Ishikawa (cell line): ENCODE measurements at regions not wholly inside any gene's neighbourhood (a gene's known extent, or its start where the extent isn't known, plus 50 kb on each side); places are given as distances from the start of the nearest gene placed in this dataset.

Experiments used
- CEBPB ChIP-seq: IDR thresholded peaks from 2 replicates; pipeline ENCODE4 v1.6.1; 2012
- CREB1 ChIP-seq: IDR thresholded peaks from 2 replicates; pipeline ENCODE4 v1.6.1; 2012; ENCODE audit warnings: low read depth
- EGR1 ChIP-seq: IDR thresholded peaks from 2 replicates; pipeline ENCODE4 v1.6.1; 2012
- EP300 ChIP-seq: IDR thresholded peaks from 2 replicates; pipeline ENCODE4 v1.6.1; 2012; ENCODE audit warnings: borderline replicate concordance
- FOXM1 ChIP-seq: IDR thresholded peaks from 2 replicates; pipeline ENCODE4 v1.6.1; 2012; ENCODE audit warnings: low read depth, borderline replicate concordance
- NFIC ChIP-seq: IDR thresholded peaks from 2 replicates; pipeline ENCODE4 v1.6.1; 2012
- RAD21 ChIP-seq: IDR thresholded peaks from 2 replicates; pipeline ENCODE4 v1.6.1; 2012; ENCODE audit warnings: low read depth
- TAF1 ChIP-seq: IDR thresholded peaks from 2 replicates; pipeline ENCODE4 v1.6.1; 2012; ENCODE audit warnings: low read depth, mild to moderate bottlenecking
- TCF12 ChIP-seq: IDR thresholded peaks from 2 replicates; pipeline ENCODE4 v1.6.1; 2012; ENCODE audit warnings: low read depth
- TEAD4 ChIP-seq: IDR thresholded peaks from 2 replicates; pipeline ENCODE4 v1.6.1; 2012
- YY1 ChIP-seq: IDR thresholded peaks from 2 replicates; pipeline ENCODE4 v1.6.1; 2012; ENCODE audit warnings: low read depth
- ZBTB7A ChIP-seq: IDR thresholded peaks from 2 replicates; pipeline ENCODE4 v1.6.1; 2012; ENCODE audit warnings: low read depth
- TF ChIP-seq, protein P1 (sequence below): IDR thresholded peaks from 2 replicates; pipeline ENCODE4 v1.6.1; 2012
- TF ChIP-seq, protein P2 (sequence below): IDR thresholded peaks from 2 replicates; pipeline ENCODE4 v1.6.1; 2012; ENCODE audit warnings: low read depth, mild to moderate bottlenecking
- TF ChIP-seq, protein P3 (sequence below): IDR thresholded peaks from 2 replicates; pipeline ENCODE4 v1.6.1; 2012

DNA sequence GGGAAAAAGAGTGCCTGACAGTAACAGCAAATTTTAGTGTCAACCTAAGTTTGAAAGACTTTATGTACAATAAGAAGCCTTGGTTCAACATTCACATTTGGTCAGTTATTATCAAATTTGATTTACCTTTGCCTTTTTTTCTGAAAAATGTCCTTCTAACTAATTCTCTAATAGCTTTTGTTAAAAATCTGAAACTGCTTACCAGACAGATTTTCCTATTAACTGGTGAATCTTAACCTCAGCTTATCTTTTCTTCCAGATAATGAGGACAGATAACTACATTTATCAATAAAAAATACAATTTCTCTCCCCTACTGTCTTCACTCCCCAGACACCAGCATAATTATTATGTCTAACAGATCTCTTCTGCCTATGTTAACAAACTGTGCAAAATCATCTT lies 988.5 kb downstream of the CDH18 start:
- no peak for TF ChIP-seq YY1
- TF ChIP-seq CEBPB: no peak
- TF ChIP-seq, protein P1, sequence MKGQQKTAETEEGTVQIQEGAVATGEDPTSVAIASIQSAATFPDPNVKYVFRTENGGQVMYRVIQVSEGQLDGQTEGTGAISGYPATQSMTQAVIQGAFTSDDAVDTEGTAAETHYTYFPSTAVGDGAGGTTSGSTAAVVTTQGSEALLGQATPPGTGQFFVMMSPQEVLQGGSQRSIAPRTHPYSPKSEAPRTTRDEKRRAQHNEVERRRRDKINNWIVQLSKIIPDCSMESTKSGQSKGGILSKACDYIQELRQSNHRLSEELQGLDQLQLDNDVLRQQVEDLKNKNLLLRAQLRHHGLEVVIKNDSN: no peak
- TF ChIP-seq CREB1: no peak
- no peak for TF ChIP-seq TEAD4
- no peak for TF ChIP-seq ZBTB7A
- no peak for TF ChIP-seq FOXM1
- TF ChIP-seq, protein P2, sequence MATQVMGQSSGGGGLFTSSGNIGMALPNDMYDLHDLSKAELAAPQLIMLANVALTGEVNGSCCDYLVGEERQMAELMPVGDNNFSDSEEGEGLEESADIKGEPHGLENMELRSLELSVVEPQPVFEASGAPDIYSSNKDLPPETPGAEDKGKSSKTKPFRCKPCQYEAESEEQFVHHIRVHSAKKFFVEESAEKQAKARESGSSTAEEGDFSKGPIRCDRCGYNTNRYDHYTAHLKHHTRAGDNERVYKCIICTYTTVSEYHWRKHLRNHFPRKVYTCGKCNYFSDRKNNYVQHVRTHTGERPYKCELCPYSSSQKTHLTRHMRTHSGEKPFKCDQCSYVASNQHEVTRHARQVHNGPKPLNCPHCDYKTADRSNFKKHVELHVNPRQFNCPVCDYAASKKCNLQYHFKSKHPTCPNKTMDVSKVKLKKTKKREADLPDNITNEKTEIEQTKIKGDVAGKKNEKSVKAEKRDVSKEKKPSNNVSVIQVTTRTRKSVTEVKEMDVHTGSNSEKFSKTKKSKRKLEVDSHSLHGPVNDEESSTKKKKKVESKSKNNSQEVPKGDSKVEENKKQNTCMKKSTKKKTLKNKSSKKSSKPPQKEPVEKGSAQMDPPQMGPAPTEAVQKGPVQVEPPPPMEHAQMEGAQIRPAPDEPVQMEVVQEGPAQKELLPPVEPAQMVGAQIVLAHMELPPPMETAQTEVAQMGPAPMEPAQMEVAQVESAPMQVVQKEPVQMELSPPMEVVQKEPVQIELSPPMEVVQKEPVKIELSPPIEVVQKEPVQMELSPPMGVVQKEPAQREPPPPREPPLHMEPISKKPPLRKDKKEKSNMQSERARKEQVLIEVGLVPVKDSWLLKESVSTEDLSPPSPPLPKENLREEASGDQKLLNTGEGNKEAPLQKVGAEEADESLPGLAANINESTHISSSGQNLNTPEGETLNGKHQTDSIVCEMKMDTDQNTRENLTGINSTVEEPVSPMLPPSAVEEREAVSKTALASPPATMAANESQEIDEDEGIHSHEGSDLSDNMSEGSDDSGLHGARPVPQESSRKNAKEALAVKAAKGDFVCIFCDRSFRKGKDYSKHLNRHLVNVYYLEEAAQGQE: no peak
- TF ChIP-seq EP300: no peak
- no peak for TF ChIP-seq TAF1
- no peak for TF ChIP-seq TCF12
- TF ChIP-seq RAD21: no peak
- no peak for TF ChIP-seq NFIC

DNA sequence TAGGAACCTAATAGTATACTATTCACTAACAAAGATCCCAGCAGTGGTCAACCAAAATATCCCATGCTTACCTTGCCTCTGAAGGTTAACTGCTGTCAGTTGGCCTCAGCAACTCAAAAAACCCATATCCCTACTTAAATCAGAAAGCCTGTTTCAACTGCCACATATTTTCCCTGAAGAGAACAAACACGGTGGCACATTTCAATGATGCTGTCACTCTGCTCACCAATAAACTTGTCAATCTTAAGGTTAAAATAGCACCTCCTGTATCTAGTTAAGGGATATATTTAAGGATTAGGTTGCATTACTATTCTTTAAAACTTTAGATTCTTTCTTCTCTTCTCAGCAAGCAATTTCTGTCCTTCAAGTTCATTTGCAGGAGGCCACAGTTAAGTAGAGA lies 986.9 kb downstream of the CDH18 start:
- TF ChIP-seq TEAD4: no peak
- TF ChIP-seq EGR1: no peak
- no peak for TF ChIP-seq TCF12
- no peak for TF ChIP-seq CEBPB
- TF ChIP-seq, protein P2: no peak
- TF ChIP-seq, protein P1: no peak
- TF ChIP-seq RAD21: no peak
- TF ChIP-seq TAF1: no peak
- TF ChIP-seq, protein P3, sequence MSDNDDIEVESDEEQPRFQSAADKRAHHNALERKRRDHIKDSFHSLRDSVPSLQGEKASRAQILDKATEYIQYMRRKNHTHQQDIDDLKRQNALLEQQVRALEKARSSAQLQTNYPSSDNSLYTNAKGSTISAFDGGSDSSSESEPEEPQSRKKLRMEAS: no peak
- TF ChIP-seq ZBTB7A: no peak
- TF ChIP-seq EP300: no peak
- no peak for TF ChIP-seq CREB1

DNA sequence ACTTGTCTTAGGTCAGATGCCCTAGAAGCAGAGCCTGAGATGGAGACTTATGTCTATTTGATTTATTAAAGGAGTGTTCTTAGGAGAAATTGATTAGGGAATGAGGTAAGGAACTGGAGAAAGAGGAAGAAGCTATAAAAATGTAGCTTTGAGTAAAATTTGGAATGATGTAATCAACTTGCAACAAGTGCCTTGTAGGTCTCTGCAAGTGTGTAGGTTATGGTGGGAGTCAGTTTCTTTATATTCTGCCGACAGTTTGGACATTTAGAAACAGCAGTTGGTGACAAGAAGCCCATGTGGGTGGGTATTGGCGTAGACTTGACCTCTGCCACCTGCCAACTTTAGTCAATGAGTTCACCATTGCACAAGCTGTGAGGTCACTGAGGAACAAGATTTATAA lies 986.5 kb downstream of the CDH18 start:
- TF ChIP-seq EGR1 (no peak), CREB1 (no peak), YY1 (no peak), TAF1 (no peak), EP300 (no peak), CEBPB (no peak), NFIC (no peak), FOXM1 (no peak), TEAD4 (no peak), ZBTB7A (no peak), TCF12 (no peak), RAD21 (no peak)
- TF ChIP-seq, protein P3: no peak
- TF ChIP-seq, protein P2: no peak
- TF ChIP-seq, protein P1: no peak

DNA sequence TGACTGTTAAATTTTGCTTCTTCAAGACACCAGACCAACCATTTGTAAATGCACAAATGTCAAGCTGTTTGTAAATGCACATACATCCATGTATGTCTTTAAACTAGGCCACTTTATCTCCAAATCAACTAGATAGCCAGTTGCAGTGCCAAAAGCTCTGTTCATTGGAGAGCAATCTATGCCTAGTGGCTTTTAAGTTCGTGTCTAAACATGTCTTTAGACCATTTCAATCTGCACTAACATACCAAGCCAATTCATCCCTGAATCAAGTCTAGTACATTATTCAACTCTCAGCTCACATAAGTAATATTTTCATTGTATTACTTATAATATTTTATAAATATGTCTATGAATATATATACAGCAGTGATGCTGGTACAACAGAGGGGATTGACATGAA lies 985.9 kb downstream of the CDH18 start:
- TF ChIP-seq, protein P1: no peak
- no peak for TF ChIP-seq NFIC
- TF ChIP-seq ZBTB7A: no peak
- TF ChIP-seq EGR1: no peak
- TF ChIP-seq, protein P2: no peak
- no peak for TF ChIP-seq TEAD4
- no peak for TF ChIP-seq YY1
- no peak for TF ChIP-seq TAF1
- TF ChIP-seq, protein P3: no peak
- TF ChIP-seq CREB1: no peak
- TF ChIP-seq CEBPB: no peak
- no peak for TF ChIP-seq RAD21
- TF ChIP-seq FOXM1: no peak
- no peak for TF ChIP-seq TCF12
- no peak for TF ChIP-seq EP300
